B cell (primary cell): ENCODE measurements at regions not wholly inside any gene's neighbourhood (a gene's known extent, or its start where the extent isn't known, plus 50 kb on each side); places are given as distances from the start of the nearest gene placed in this dataset.

Experiments
- ATAC-seq: fragments of 200-7000 bp; cut with Tn5 transposase; one replicate; pipeline ENCODE4 v1.10.0; 2021; ENCODE audit warnings: low read depth, mild to moderate bottlenecking, moderate number of reproducible peaks, moderate library complexity
- CTCF ChIA-PET: fragments of 350-600 bp; sonication (Branson Sonifier 250); formaldehyde crosslinking; loops from one replicate; lab custom pipeline; 2021; ENCODE audit warnings: antibody characterized with exemption, inconsistent platforms; lab: Charles Lee
- POLR2A ChIA-PET: fragments of 350-600 bp; sonication (Branson Sonifier 250); formaldehyde crosslinking; loops from one replicate; lab custom pipeline; 2021; ENCODE audit warnings: antibody characterized with exemption; lab: Charles Lee
- DNase-seq: peaks from one replicate; pipeline ENCODE4 v3.0.0; 2013
- H2AFZ ChIP-seq: 2 replicates; pipeline ENCODE4 v1.6.1; 2012; ENCODE audit warnings: mild to moderate bottlenecking, low read depth, low read length; ENCODE audit not compliant: insufficient read depth, poor library complexity, severe bottlenecking
- H3K27ac ChIP-seq, 2 donors: 1 replicate in 1 of 2; 2 replicates in 1 of 2; pipeline ENCODE4 v1.5.1; 2012 to 2013; ENCODE audit warnings: low read length in 2 of 2, mild to moderate bottlenecking in 2 of 2, moderate library complexity in 1 of 2
- H3K27me3 ChIP-seq, 4 experiments: fragments of 200-600 bp in 1 of 4; sonication (generic) in 1 of 4; replicated peaks in 1 of 4; 1 replicate in 2 of 4; 2 replicates in 2 of 4; pipeline versions ENCODE4 v1.6.1 to v1.7.0; 2013 to 2016; ENCODE audit warnings: low read length in 3 of 4, mild to moderate bottlenecking in 2 of 4, mixed read lengths in 1 of 4, moderate library complexity in 1 of 4; ENCODE audit not compliant: insufficient read depth in 4 of 4, control insufficient read depth in 3 of 4; ENCODE audit errors: control extremely low read depth in 1 of 4
- H3K36me3 ChIP-seq, 2 experiments: replicated peaks in 1 of 2; 1 replicate in 1 of 2; 2 replicates in 1 of 2; pipeline versions ENCODE4 v1.6.1 to v1.7.1; 2013; ENCODE audit warnings: low read length in 1 of 2; ENCODE audit not compliant: insufficient read depth in 2 of 2, control insufficient read depth in 1 of 2; ENCODE audit errors: control extremely low read depth in 1 of 2, extremely low read depth in 1 of 2
- H3K4me1 ChIP-seq, 2 donors: fragments of 200-600 bp in 1 of 2; sonication (generic) in 1 of 2; 1 replicate in 1 of 2; 2 replicates in 1 of 2; pipeline versions ENCODE4 v1.5.1 to v1.6.1; 2013 to 2017; ENCODE audit warnings: low read length in 2 of 2; ENCODE audit not compliant: control insufficient read depth in 2 of 2, insufficient read depth in 2 of 2
- H3K4me2 ChIP-seq: replicated peaks from 2 replicates; pipeline ENCODE3; 2012; ENCODE audit warnings: mild to moderate bottlenecking, low read depth, low read length; ENCODE audit not compliant: poor library complexity, severe bottlenecking
- H3K4me3 ChIP-seq, 5 experiments: fragments of 200-600 bp in 1 of 5; sonication (generic) in 1 of 5; 1 replicate in 3 of 5; 2 replicates in 2 of 5; pipeline versions ENCODE4 v1.5.1 to v1.7.0; 2011 to 2016; ENCODE audit warnings: low read length in 4 of 5, mild to moderate bottlenecking in 4 of 5, low read depth in 2 of 5, control low read depth in 1 of 5, moderate library complexity in 1 of 5; ENCODE audit not compliant: insufficient read depth in 1 of 5; ENCODE audit errors: control extremely low read depth in 1 of 5, extremely low read depth in 1 of 5
- H3K79me2 ChIP-seq: fragments of 200-600 bp; sonication (generic); one replicate; pipeline ENCODE4 v1.6.0; 2016; ENCODE audit warnings: low read length; ENCODE audit not compliant: control insufficient read depth, insufficient read depth
- H3K9ac ChIP-seq: fragments of 200-600 bp; sonication (generic); 2 replicates; pipeline ENCODE4 v1.6.1; 2017; ENCODE audit warnings: mild to moderate bottlenecking, low read length, moderate library complexity
- H3K9me3 ChIP-seq, 3 donors: one replicate each; pipeline versions ENCODE4 v1.6.1 to v1.7.1; 2013; ENCODE audit warnings: low read length in 2 of 3; ENCODE audit not compliant: control insufficient read depth in 2 of 3, insufficient read depth in 1 of 3; ENCODE audit errors: control extremely low read depth in 1 of 3
- H4K20me1 ChIP-seq: 2 replicates; pipeline ENCODE4 v1.6.0; 2012; ENCODE audit warnings: mild to moderate bottlenecking, low read length; ENCODE audit not compliant: insufficient read depth, control insufficient read depth, poor library complexity, severe bottlenecking
- H3K27ac Mint-ChIP-seq: one replicate; pipeline ENCODE4 v1.8.0; 2021; ENCODE audit warnings: mixed read lengths
- H3K27me3 Mint-ChIP-seq: one replicate; pipeline ENCODE4 v1.8.0; 2021; ENCODE audit warnings: mixed read lengths
- H3K4me1 Mint-ChIP-seq: one replicate; pipeline ENCODE4 v1.8.0; 2021; ENCODE audit warnings: mixed read lengths
- H3K4me3 Mint-ChIP-seq: one replicate; pipeline ENCODE4 v1.8.0; 2021; ENCODE audit warnings: mixed read lengths
- H3K9me3 Mint-ChIP-seq: one replicate; pipeline ENCODE4 v1.8.0; 2022; ENCODE audit warnings: mixed read lengths; ENCODE audit not compliant: insufficient read depth
- CTCF ChIP-seq: fragments of 200-600 bp; IDR thresholded peaks from one replicate; pipeline ENCODE4 v1.8.0; 2022; ENCODE audit warnings: antibody characterized with exemption, mild to moderate bottlenecking
- EZH2 ChIP-seq: IDR thresholded peaks from 2 replicates; pipeline ENCODE4 v1.6.1; 2012; ENCODE audit warnings: borderline replicate concordance, low read depth, mild to moderate bottlenecking, moderate library complexity, low read length; ENCODE audit not compliant: insufficient read depth, poor library complexity, severe bottlenecking
- WGBS: methylation state at CpG from one replicate; pipeline ENCODE4 v1.1.5; 2013; ENCODE audit warnings: missing lambda C conversion rate; ENCODE audit not compliant: insufficient coverage; 5-methylcytosine and 5-hydroxymethylcytosine counted together
- intact Hi-C: fragments of 100-400 bp; cut with micrococcal nuclease; formaldehyde crosslinking; loops from one replicate; pipeline ENCODE4 v1.10.0; 2022

DNA sequence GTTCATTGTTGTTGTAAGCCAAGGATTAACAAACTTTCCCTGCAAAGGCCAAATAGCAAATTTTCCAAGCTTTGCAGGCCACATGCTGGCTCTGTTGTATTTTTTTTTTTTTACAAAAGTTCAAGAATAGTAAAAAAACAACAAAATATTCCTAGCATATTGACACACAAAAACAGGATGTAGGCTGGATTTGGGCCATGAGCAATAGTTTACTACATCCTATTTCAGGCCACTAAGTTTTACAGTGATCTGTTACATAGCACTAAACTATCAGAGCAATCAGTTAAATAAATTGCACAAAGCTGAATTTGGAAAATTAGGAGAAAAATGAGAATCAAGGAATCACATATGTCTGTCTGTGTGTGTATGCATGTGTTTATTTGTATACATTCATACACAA lies 491.8 kb upstream of the GHITM start:
- Histone ChIP-seq H3K36me3 (no peaks in the 10 kb centered on the region), H3K79me2 (no peaks in the 10 kb centered on the region), H3K4me3 (no peak overlapping the region), H3K4me1 (no peaks in the 10 kb centered on the region), H3K9me3 (no peaks in the 10 kb centered on the region), H3K9ac (no peak overlapping the region), H3K27me3 (no peaks in the 10 kb centered on the region), H4K20me1 (no peaks in the 10 kb centered on the region), H2AFZ (no peak overlapping the region), H3K27ac (no peak overlapping the region), H3K4me2 (no peak overlapping the region)
- Mint-ChIP-seq H3K4me3 (no peak overlapping the region), H3K27me3 (no peaks in the 10 kb centered on the region), H3K9me3 (no peaks in the 10 kb centered on the region), H3K27ac (no peak overlapping the region), H3K4me1 (no peaks in the 10 kb centered on the region)
- ATAC-seq = no peak
- intact Hi-C loops = no loop called here
- POLR2A ChIA-PET = no interaction called here
- no peak for DNase-seq
- no peak for TF ChIP-seq CTCF
- no peak for TF ChIP-seq EZH2
- CTCF ChIA-PET = no interaction called here

DNA sequence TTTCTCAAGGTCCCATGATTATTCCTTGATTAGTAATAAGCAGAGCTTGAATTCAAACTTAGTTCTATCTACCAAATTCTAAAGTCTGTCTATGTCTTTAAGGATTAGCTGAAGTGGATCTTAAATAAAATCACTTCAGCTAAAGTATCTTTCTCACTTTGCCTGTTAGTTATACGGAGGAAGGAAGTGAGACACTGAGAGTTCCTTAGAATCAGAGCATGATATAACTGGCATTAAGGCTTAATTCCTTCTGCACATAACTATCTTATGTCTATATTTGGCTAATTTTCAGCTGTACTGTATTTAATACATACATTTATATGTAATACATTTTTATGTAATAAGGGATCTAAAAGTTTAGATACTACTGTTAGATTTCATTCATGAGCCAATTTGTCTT lies 491.1 kb upstream of the GHITM start:
- intact Hi-C loops = no loop called here
- no peak overlapping the region for H2AFZ ChIP-seq
- H3K27ac ChIP-seq = no peak overlapping the region
- H3K4me1 Mint-ChIP-seq = no peaks in the 10 kb centered on the region
- no peaks in the 10 kb centered on the region for H3K4me1 ChIP-seq
- H3K79me2 ChIP-seq = no peaks in the 10 kb centered on the region
- no peaks in the 10 kb centered on the region for H3K27me3 ChIP-seq
- no peak overlapping the region for H3K4me3 Mint-ChIP-seq
- DNase-seq (no peak), ATAC-seq (no peak)
- no peaks in the 10 kb centered on the region for H3K36me3 ChIP-seq
- no peak overlapping the region for H3K9ac ChIP-seq
- no peaks in the 10 kb centered on the region for H4K20me1 ChIP-seq
- no peaks in the 10 kb centered on the region for H3K9me3 ChIP-seq
- ChIA-PET POLR2A (no interaction called here), CTCF (no interaction called here)
- TF ChIP-seq EZH2 (no peak), CTCF (no peak)
- no peak overlapping the region for H3K4me2 ChIP-seq
- no peak overlapping the region for H3K27ac Mint-ChIP-seq
- H3K4me3 ChIP-seq = no peak overlapping the region
- H3K9me3 Mint-ChIP-seq = no peaks in the 10 kb centered on the region
- H3K27me3 Mint-ChIP-seq = no peaks in the 10 kb centered on the region
- whole genome bisulfite sequencing = no CpG with 5 or more reads among the region's 1 CpG
